SK-N-SH treated with all-trans-retinoic acid at 6 μM for 48 hours (cell line): ENCODE measurements at regions not wholly inside any gene's neighbourhood (a gene's known extent, or its start where the extent isn't known, plus 50 kb on each side); places are given as distances from the start of the nearest gene placed in this dataset.

Experiments
- ARNTL ChIP-seq: fragments of 450-650 bp; formaldehyde crosslinking; IDR thresholded peaks from 2 replicates; pipeline ENCODE4 v1.5.0; 2020; ENCODE audit warnings: low read depth, mild to moderate bottlenecking, moderate library complexity, borderline replicate concordance
- ESRRG ChIP-seq: fragments of 250-450 bp; sonication (Bioruptor Pico); IDR thresholded peaks from 2 replicates; pipeline ENCODE4 v1.6.1; 2021; ENCODE audit warnings: mild to moderate bottlenecking
- GLIS3 ChIP-seq: fragments of 250-450 bp; sonication (Bioruptor Pico); IDR thresholded peaks from 2 replicates; pipeline ENCODE4 v1.5.0; 2020; ENCODE audit warnings: mild to moderate bottlenecking, moderate library complexity
- SNAI2 ChIP-seq: fragments of 250-450 bp; sonication (Bioruptor Pico); IDR thresholded peaks from 2 replicates; pipeline ENCODE4 v1.5.0; 2020; ENCODE audit warnings: mild to moderate bottlenecking, moderate library complexity
- TOX ChIP-seq: fragments of 250-450 bp; sonication (Bioruptor Pico); IDR thresholded peaks from 2 replicates; pipeline ENCODE4 v1.8.0; 2021; ENCODE audit warnings: mild to moderate bottlenecking, moderate library complexity, borderline replicate concordance
- ZFP3 ChIP-seq: fragments of 250-450 bp; sonication (Bioruptor Pico); IDR thresholded peaks from 2 replicates; pipeline ENCODE4 v1.5.0; 2020; ENCODE audit warnings: mild to moderate bottlenecking, moderate library complexity
- TF ChIP-seq, protein P1 (sequence below): fragments of 250-450 bp; sonication (Bioruptor Pico); IDR thresholded peaks from 2 replicates; pipeline ENCODE4 v1.8.0; 2021; ENCODE audit warnings: low read depth, mild to moderate bottlenecking, moderate library complexity, borderline replicate concordance
- TF ChIP-seq, protein P2 (sequence below): fragments of 250-450 bp; sonication (Bioruptor Pico); IDR thresholded peaks from 2 replicates; pipeline ENCODE4 v1.8.0; 2020; ENCODE audit warnings: mild to moderate bottlenecking, moderate library complexity, borderline replicate concordance

DNA sequence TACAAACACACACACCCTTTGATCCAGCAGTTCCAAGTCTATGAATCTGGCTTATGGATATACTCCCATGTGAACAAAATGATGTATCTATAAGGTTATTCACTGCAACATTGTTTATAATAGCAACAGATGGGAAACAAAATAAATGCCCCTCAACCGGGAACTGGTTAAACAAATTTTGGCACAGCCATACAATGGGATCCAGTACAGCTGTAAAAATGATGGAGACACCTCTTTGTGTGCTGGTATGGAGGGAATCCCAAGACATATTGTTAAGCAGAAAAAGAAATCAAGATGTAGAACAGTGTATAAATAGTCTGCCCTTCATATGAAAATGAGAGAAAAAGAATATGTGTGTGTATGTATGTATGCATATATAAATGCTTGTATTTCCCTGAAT is 155.5 kb downstream of the SNX10 start:
- TF ChIP-seq ARNTL (CRISPR knock-in tag) (no peak), SNAI2 (CRISPR knock-in tag) (no peak), GLIS3 (no peak), ESRRG (CRISPR knock-in tag) (no peak), TOX (CRISPR knock-in tag) (no peak), ZFP3 (CRISPR knock-in tag) (no peak)
- TF ChIP-seq, protein P1, sequence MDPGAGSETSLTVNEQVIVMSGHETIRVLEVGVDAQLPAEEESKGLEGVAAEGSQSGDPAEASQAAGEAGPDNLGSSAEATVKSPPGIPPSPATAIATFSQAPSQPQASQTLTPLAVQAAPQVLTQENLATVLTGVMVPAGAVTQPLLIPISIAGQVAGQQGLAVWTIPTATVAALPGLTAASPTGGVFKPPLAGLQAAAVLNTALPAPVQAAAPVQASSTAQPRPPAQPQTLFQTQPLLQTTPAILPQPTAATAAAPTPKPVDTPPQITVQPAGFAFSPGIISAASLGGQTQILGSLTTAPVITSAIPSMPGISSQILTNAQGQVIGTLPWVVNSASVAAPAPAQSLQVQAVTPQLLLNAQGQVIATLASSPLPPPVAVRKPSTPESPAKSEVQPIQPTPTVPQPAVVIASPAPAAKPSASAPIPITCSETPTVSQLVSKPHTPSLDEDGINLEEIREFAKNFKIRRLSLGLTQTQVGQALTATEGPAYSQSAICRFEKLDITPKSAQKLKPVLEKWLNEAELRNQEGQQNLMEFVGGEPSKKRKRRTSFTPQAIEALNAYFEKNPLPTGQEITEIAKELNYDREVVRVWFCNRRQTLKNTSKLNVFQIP (CRISPR knock-in tag) = no peak
- TF ChIP-seq, protein P2, sequence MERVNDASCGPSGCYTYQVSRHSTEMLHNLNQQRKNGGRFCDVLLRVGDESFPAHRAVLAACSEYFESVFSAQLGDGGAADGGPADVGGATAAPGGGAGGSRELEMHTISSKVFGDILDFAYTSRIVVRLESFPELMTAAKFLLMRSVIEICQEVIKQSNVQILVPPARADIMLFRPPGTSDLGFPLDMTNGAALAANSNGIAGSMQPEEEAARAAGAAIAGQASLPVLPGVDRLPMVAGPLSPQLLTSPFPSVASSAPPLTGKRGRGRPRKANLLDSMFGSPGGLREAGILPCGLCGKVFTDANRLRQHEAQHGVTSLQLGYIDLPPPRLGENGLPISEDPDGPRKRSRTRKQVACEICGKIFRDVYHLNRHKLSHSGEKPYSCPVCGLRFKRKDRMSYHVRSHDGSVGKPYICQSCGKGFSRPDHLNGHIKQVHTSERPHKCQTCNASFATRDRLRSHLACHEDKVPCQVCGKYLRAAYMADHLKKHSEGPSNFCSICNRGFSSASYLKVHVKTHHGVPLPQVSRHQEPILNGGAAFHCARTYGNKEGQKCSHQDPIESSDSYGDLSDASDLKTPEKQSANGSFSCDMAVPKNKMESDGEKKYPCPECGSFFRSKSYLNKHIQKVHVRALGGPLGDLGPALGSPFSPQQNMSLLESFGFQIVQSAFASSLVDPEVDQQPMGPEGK (CRISPR knock-in tag) = no peak
